ENCODE measurements at regions not wholly inside any gene's neighbourhood (a gene's known extent, or its start where the extent isn't known, plus 50 kb on each side); places are given as distances from the start of the nearest gene placed in this dataset.

- Mint-ChIP-seq H3K36me3 (ENCODE audit: low read depth) (no peaks in the 10 kb centered on the region), H3K27me3 (ENCODE audit: insufficient read depth) (peaks cover 1% of the 10 kb centered on the region), H3K4me3 (peak overlapping the region; percentile 14; the same call in 1 of the 2 replicates), H3K9me3 (no peaks in the 10 kb centered on the region), H3K27ac (no peak overlapping the region), H3K4me1 (ENCODE audit: low read depth) (peaks cover 33% of the 10 kb centered on the region)
- no peak for TF ChIP-seq CTCF (IDR thresholded peaks at IDR 0.05)
- DNase-seq, result no peak
Observed at GRCh38 chr16:65196420-65197075, 74.7 kb upstream of the CDH11 start.

GRCh38 chr16:65195998-65196397 is 74.1 kb upstream of the CDH11 start:
- DNase-seq, result peak; percentile 32
- Mint-ChIP-seq H3K9me3 (no peaks in the 10 kb centered on the region), H3K27me3 (ENCODE audit: insufficient read depth) (peaks cover 1% of the 10 kb centered on the region), H3K4me1 (ENCODE audit: low read depth) (peaks cover 29% of the 10 kb centered on the region), H3K36me3 (ENCODE audit: low read depth) (no peaks in the 10 kb centered on the region), H3K4me3 (peak overlapping the region; percentile 7; the same call in 1 of the 2 replicates), H3K27ac (no peak overlapping the region)
- no peak for TF ChIP-seq CTCF (IDR thresholded peaks at IDR 0.05)

- H3K36me3 Mint-ChIP-seq (ENCODE audit: low read depth), result no peaks in the 10 kb centered on the region
Observed at GRCh38 chr16:65185241-65185778, 63.4 kb upstream of the CDH11 start.

GRCh38 chr16:65181071-65181561 is 59.3 kb upstream of the CDH11 start:
- peak; percentile 42 for TF ChIP-seq CTCF (IDR thresholded peaks at IDR 0.05)
- Mint-ChIP-seq H3K27ac (no peak overlapping the region), H3K36me3 (ENCODE audit: low read depth) (no peaks in the 10 kb centered on the region), H3K4me1 (ENCODE audit: low read depth) (peaks cover 48% of the 10 kb centered on the region), H3K4me3 (no peak overlapping the region), H3K9me3 (no peaks in the 10 kb centered on the region), H3K27me3 (ENCODE audit: insufficient read depth) (no peaks in the 10 kb centered on the region)
- DNase-seq, result no peak

More at GRCh38 chr16:65185241-65185778, 63.4 kb upstream of the CDH11 start:
- H3K27me3 Mint-ChIP-seq (ENCODE audit: insufficient read depth), result peaks cover 1% of the 10 kb centered on the region; the same call in 1 of the 2 replicates
- no peak for DNase-seq
- H3K9me3 Mint-ChIP-seq, result no peaks in the 10 kb centered on the region
- TF ChIP-seq CTCF (IDR thresholded peaks at IDR 0.05), result no peak
- no peak overlapping the region for H3K4me3 Mint-ChIP-seq
- H3K4me1 Mint-ChIP-seq (ENCODE audit: low read depth), result peaks cover 18% of the 10 kb centered on the region
- H3K27ac Mint-ChIP-seq, result no peak overlapping the region

- Mint-ChIP-seq H3K27me3 (ENCODE audit: insufficient read depth) (0 out of 2 replicates have a peak, but pooled peaks cover 2% of the 10 kb centered on the region), H3K4me1 (ENCODE audit: low read depth) (peaks cover 55% of the 10 kb centered on the region), H3K4me3 (peak overlapping the region; percentile 5), H3K36me3 (ENCODE audit: low read depth) (no peaks in the 10 kb centered on the region), H3K9me3 (no peaks in the 10 kb centered on the region), H3K27ac (peak overlapping the region; percentile 64)
- DNase-seq, result peak; percentile 63
- no peak for TF ChIP-seq CTCF (IDR thresholded peaks at IDR 0.05)
Observed at GRCh38 chr16:65178151-65178550, 56.3 kb upstream of the CDH11 start.
